ENCODE measurements at regions not wholly inside any gene's neighbourhood (a gene's known extent, or its start where the extent isn't known, plus 50 kb on each side); places are given as distances from the start of the nearest gene placed in this dataset.

DNA sequence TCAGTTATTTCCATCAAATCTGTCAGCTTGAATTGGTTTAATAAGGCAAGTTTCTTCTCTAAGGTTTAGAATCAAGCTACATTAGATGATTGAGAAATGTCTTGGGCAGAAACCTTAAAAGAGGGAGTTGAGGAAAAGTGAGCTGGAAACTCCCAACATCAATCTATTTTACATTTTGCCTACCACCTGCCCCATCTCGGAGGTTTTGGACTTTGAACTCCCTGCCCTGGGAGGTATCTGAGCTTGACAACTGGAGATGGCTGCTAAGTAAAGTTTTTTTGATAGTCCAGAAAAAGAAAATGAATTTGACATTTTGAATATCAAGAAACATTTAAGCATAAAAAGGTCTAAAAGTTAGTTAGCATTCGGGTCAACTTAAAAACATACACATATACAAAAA is 234.2 kb downstream of the NFKBIZ start:
- ATAC-seq (no peak), DNase-seq (ENCODE audit: low read depth, low spot score) (no peak)
- ChIA-PET CTCF (no interaction called here), POLR2A (no interaction called here), RAD21 (ENCODE audit: low non-redundant PET in 1 of 2, low total read pairs in 2 of 2, uncharacterized antibody in 2 of 2, unreplicated experiment in 2 of 2) (no interaction called here)
- BruUV-seq (replicated peaks), result no TSS peak
- H3K9me2 ChIP-seq (ENCODE audit: insufficient read depth), result no peaks in the 10 kb centered on the region
- no peak overlapping the region for H3K9ac ChIP-seq (ENCODE audit: low read length)
- intact Hi-C loops (cut with micrococcal nuclease), result no loop called here
- H4K20me1 ChIP-seq (ENCODE audit: insufficient read depth), result no peaks in the 10 kb centered on the region
- H3K27ac ChIP-seq (ENCODE audit: low read depth, low read length), result no peak overlapping the region
- H3K4me2 ChIP-seq (ENCODE audit: low read length), result no peak overlapping the region
- H3K36me3 ChIP-seq (ENCODE audit: control insufficient read depth in 1 of 2, insufficient read depth in 2 of 2, low read length in 2 of 2), result no peaks in the 10 kb centered on the region
- H3K4me1 ChIP-seq (ENCODE audit: control insufficient read depth in 1 of 2, insufficient read depth in 2 of 2, low read length in 2 of 2), result no peaks in the 10 kb centered on the region
- H3K4me3 ChIP-seq (replicated peaks in 1 of 2; ENCODE audit: low read depth in 1 of 2, low read length in 2 of 2), result no peak overlapping the region
- H3K27me3 ChIP-seq (ENCODE audit: insufficient read depth, low read length), result no peaks in the 10 kb centered on the region
- H2AFZ ChIP-seq (ENCODE audit: low read depth, low read length, poor library complexity, severe bottlenecking), result no peak overlapping the region
- no peaks in the 10 kb centered on the region for H3K9me3 ChIP-seq (ENCODE audit: control insufficient read depth in 1 of 2, insufficient read depth in 1 of 2, low read depth in 1 of 2, low read length in 2 of 2)
- TF ChIP-seq, protein P1, sequence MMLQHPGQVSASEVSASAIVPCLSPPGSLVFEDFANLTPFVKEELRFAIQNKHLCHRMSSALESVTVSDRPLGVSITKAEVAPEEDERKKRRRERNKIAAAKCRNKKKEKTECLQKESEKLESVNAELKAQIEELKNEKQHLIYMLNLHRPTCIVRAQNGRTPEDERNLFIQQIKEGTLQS (IDR thresholded peaks at IDR 0.05), result no peak
- TF ChIP-seq POLR2A (IDR thresholded peaks at IDR 0.05; ENCODE audit: borderline replicate concordance, extremely low read depth, insufficient read depth, insufficient read length), result no peak
- no peak for TF ChIP-seq YY1 (IDR thresholded peaks at IDR 0.05; ENCODE audit: extremely low read depth, insufficient replicate concordance, low read depth, low read length)
- TF ChIP-seq ZBTB33 (IDR thresholded peaks at IDR 0.05; ENCODE audit: extremely low read depth, insufficient replicate concordance, low read length), result no peak
- TF ChIP-seq TCF7L2 (IDR thresholded peaks at IDR 0.05; ENCODE audit: borderline replicate concordance, extremely low read depth, insufficient read depth, insufficient read length), result no peak
- TF ChIP-seq, protein P2, sequence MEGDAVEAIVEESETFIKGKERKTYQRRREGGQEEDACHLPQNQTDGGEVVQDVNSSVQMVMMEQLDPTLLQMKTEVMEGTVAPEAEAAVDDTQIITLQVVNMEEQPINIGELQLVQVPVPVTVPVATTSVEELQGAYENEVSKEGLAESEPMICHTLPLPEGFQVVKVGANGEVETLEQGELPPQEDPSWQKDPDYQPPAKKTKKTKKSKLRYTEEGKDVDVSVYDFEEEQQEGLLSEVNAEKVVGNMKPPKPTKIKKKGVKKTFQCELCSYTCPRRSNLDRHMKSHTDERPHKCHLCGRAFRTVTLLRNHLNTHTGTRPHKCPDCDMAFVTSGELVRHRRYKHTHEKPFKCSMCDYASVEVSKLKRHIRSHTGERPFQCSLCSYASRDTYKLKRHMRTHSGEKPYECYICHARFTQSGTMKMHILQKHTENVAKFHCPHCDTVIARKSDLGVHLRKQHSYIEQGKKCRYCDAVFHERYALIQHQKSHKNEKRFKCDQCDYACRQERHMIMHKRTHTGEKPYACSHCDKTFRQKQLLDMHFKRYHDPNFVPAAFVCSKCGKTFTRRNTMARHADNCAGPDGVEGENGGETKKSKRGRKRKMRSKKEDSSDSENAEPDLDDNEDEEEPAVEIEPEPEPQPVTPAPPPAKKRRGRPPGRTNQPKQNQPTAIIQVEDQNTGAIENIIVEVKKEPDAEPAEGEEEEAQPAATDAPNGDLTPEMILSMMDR (IDR thresholded peaks at IDR 0.05 in 2 of 3, conservative IDR thresholded peaks at IDR 0.05 in 1 of 3; ENCODE audit: borderline replicate concordance in 1 of 3, insufficient read depth in 1 of 3, low read depth in 2 of 3, low read length in 2 of 3), result no peak
- TF ChIP-seq CBX3 (IDR thresholded peaks at IDR 0.05; ENCODE audit: low read depth), result no peak
- TF ChIP-seq EZH2 (IDR thresholded peaks at IDR 0.05), result no peak
- TF ChIP-seq JUND (IDR thresholded peaks at IDR 0.05), result no peak
- TF ChIP-seq FOSL1 (IDR thresholded peaks at IDR 0.05; ENCODE audit: low read depth), result no peak
- no peak for TF ChIP-seq RAD21 (IDR thresholded peaks at IDR 0.05; ENCODE audit: low read depth)
- no peaks in the 10 kb centered on the region for H3K79me2 ChIP-seq (ENCODE audit: insufficient read depth, low read length)

All from HCT116 (cell line).